ENCODE measurements at regions not wholly inside any gene's neighbourhood (a gene's known extent, or its start where the extent isn't known, plus 50 kb on each side); places are given as distances from the start of the nearest gene placed in this dataset.

- TF ChIP-seq CTCF (IDR thresholded peaks at IDR 0.05), result no peak
- DNase-seq, result no peak
- Mint-ChIP-seq H3K27me3 (ENCODE audit: low read depth, poor library complexity) (peaks cover 9% of the 10 kb centered on the region), H3K4me1 (peaks cover 42% of the 10 kb centered on the region), H3K36me3 (ENCODE audit: low read depth) (peaks cover 14% of the 10 kb centered on the region), H3K9me3 (peaks cover 9% of the 10 kb centered on the region), H3K27ac (peak overlapping the region; percentile 57), H3K4me3 (no peak overlapping the region)
Measured at GRCh38 chr10:21261842-21262294, 263.6 kb downstream of the SKIDA1 start.

GRCh38 chr10:21260506-21261149 is 264.9 kb downstream of the SKIDA1 start:
- Mint-ChIP-seq H3K27ac (no peak overlapping the region), H3K36me3 (ENCODE audit: low read depth) (peaks cover 14% of the 10 kb centered on the region), H3K4me1 (peaks cover 42% of the 10 kb centered on the region), H3K9me3 (peaks cover 9% of the 10 kb centered on the region), H3K27me3 (ENCODE audit: low read depth, poor library complexity) (peaks cover 9% of the 10 kb centered on the region), H3K4me3 (no peak overlapping the region)
- no peak for TF ChIP-seq CTCF (IDR thresholded peaks at IDR 0.05)
- DNase-seq, result no peak

- peaks cover 5% of the 10 kb centered on the region for H3K9me3 Mint-ChIP-seq
- no peak overlapping the region for H3K4me3 Mint-ChIP-seq
- no peak overlapping the region for H3K27ac Mint-ChIP-seq
- TF ChIP-seq CTCF (IDR thresholded peaks at IDR 0.05), result no peak
- H3K36me3 Mint-ChIP-seq (ENCODE audit: low read depth), result peaks cover 10% of the 10 kb centered on the region
- peaks cover 42% of the 10 kb centered on the region for H3K4me1 Mint-ChIP-seq
- peaks cover 6% of the 10 kb centered on the region for H3K27me3 Mint-ChIP-seq (ENCODE audit: low read depth, poor library complexity)
- no peak for DNase-seq
Measured at GRCh38 chr10:21260066-21260465, 265.4 kb downstream of the SKIDA1 start.

GRCh38 chr10:21257919-21258318 is 267.6 kb downstream of the SKIDA1 start:
- DNase-seq, result no peak
- Mint-ChIP-seq H3K9me3 (no peaks in the 10 kb centered on the region), H3K4me3 (no peak overlapping the region), H3K36me3 (ENCODE audit: low read depth) (peaks cover 5% of the 10 kb centered on the region), H3K27me3 (ENCODE audit: low read depth, poor library complexity) (no peaks in the 10 kb centered on the region), H3K4me1 (peaks cover 27% of the 10 kb centered on the region), H3K27ac (no peak overlapping the region)
- TF ChIP-seq CTCF (IDR thresholded peaks at IDR 0.05), result no peak

GRCh38 chr10:21257191-21257590 is 268.3 kb downstream of the SKIDA1 start:
- no peak for TF ChIP-seq CTCF (IDR thresholded peaks at IDR 0.05)
- Mint-ChIP-seq H3K36me3 (ENCODE audit: low read depth) (peaks cover 5% of the 10 kb centered on the region), H3K27me3 (ENCODE audit: low read depth, poor library complexity) (no peaks in the 10 kb centered on the region)

GRCh38 chr10:21249435-21249834 is 276.0 kb downstream of the SKIDA1 start:
- no peaks in the 10 kb centered on the region for H3K36me3 Mint-ChIP-seq (ENCODE audit: low read depth)
- H3K9me3 Mint-ChIP-seq, result peaks cover 3% of the 10 kb centered on the region
- H3K27ac Mint-ChIP-seq, result no peak overlapping the region
- TF ChIP-seq CTCF (IDR thresholded peaks at IDR 0.05), result no peak
- no peak overlapping the region for H3K4me3 Mint-ChIP-seq
- no peak for DNase-seq
- H3K4me1 Mint-ChIP-seq, result no peaks in the 10 kb centered on the region
- H3K27me3 Mint-ChIP-seq (ENCODE audit: low read depth, poor library complexity), result no peaks in the 10 kb centered on the region

More at GRCh38 chr10:21257191-21257590, 268.3 kb downstream of the SKIDA1 start:
- Mint-ChIP-seq H3K27ac (no peak overlapping the region), H3K9me3 (no peaks in the 10 kb centered on the region), H3K4me1 (peaks cover 20% of the 10 kb centered on the region), H3K4me3 (no peak overlapping the region)
- DNase-seq, result no peak
